ENCODE measurements at regions not wholly inside any gene's neighbourhood (a gene's known extent, or its start where the extent isn't known, plus 50 kb on each side); places are given as distances from the start of the nearest gene placed in this dataset.

DNA sequence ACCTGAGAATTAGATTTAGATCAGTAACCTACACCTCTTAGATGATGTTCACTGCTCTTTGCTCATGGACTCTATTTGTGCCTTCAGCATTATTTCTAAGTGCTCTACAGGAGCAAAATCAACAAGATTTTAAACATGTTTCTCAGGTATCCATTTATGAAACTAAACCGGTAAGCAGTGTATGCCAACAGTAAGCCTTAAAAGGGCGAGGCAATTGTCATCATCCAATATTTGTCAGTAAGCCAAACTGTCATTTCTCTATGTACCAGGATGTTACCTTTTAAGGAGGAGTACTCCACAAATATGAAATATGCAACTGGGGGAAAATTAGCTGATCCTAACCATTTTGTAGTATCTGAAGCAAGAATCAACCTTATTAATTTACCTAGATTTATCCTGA, 69.6 kb upstream of the ZNF184 start:
- Mint-ChIP-seq H3K27ac (no peak overlapping the region), H3K36me3 (ENCODE audit: insufficient read depth) (no peaks in the 10 kb centered on the region), H3K27me3 (peaks cover 78% of the 10 kb centered on the region), H3K4me3 (ENCODE audit: low read depth) (no peak overlapping the region), H3K4me1 (ENCODE audit: low read depth) (peaks cover 5% of the 10 kb centered on the region), H3K9me3 (ENCODE audit: low read depth) (no peaks in the 10 kb centered on the region)
- TF ChIP-seq, protein P1, sequence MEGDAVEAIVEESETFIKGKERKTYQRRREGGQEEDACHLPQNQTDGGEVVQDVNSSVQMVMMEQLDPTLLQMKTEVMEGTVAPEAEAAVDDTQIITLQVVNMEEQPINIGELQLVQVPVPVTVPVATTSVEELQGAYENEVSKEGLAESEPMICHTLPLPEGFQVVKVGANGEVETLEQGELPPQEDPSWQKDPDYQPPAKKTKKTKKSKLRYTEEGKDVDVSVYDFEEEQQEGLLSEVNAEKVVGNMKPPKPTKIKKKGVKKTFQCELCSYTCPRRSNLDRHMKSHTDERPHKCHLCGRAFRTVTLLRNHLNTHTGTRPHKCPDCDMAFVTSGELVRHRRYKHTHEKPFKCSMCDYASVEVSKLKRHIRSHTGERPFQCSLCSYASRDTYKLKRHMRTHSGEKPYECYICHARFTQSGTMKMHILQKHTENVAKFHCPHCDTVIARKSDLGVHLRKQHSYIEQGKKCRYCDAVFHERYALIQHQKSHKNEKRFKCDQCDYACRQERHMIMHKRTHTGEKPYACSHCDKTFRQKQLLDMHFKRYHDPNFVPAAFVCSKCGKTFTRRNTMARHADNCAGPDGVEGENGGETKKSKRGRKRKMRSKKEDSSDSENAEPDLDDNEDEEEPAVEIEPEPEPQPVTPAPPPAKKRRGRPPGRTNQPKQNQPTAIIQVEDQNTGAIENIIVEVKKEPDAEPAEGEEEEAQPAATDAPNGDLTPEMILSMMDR (IDR thresholded peaks at IDR 0.05; ENCODE audit: unreplicated experiment), result no peak
- no peak for DNase-seq (ENCODE audit: low spot score, unreplicated experiment)

DNA sequence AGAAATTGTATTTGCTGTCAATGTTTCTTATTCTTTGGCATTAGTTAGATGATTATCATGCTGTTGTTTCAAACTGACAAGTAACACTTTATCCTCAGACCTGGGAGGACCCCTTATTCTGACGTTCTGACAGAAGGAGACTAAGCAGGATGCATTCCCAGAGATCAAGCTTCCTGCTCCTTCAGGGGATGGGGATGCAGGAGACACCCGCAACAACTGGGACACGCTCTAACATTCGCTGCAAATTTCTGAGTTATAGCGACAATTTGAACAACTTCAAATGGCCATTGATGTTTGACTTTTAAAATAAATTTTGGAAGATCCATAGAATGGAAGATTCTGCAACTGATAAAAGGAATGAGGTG, 69.0 kb upstream of the ZNF184 start:
- Mint-ChIP-seq H3K9me3 (ENCODE audit: low read depth) (no peaks in the 10 kb centered on the region), H3K27ac (no peak overlapping the region), H3K4me3 (ENCODE audit: low read depth) (no peak overlapping the region), H3K36me3 (ENCODE audit: insufficient read depth) (no peaks in the 10 kb centered on the region), H3K27me3 (peaks cover 76% of the 10 kb centered on the region), H3K4me1 (ENCODE audit: low read depth) (peaks cover 5% of the 10 kb centered on the region)
- TF ChIP-seq, protein P1 (IDR thresholded peaks at IDR 0.05; ENCODE audit: unreplicated experiment), result no peak
- no peak for DNase-seq (ENCODE audit: low spot score, unreplicated experiment)

DNA sequence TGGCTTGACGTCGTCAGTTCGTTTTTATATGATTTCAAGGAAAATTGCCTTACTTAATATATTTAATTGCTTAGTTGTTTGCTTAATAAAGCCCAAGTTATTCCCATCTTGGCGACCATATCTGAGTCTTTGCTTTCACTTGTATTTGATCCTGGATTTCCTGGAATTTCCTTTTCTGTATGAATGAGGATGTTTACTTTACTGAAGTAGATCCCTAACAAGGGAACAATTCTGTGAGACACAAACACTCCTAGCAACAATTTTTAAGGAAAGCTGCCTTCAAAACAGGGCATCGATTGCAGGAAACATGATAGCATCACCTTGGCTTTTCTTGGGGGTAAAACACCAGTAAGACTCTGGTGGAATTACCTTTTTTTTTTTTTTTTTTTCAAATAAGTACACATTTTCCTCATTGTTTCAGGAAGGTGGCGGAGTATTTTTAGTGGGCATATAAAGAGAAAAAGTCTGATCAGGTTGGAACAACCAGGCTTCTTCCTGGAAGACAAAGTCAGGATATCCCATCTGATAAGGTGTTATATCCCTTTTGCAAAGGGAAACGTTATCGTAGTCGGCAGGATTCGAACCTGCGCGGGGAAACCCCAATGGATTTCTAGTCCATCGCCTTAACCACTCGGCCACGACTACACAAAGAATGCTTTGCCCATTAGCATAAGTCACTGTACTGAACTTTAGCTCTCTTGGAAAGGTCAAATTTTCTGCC, 68.5 kb upstream of the ZNF184 start:
- no peak overlapping the region for H3K27ac Mint-ChIP-seq
- no peaks in the 10 kb centered on the region for H3K9me3 Mint-ChIP-seq (ENCODE audit: low read depth)
- H3K36me3 Mint-ChIP-seq (ENCODE audit: insufficient read depth), result no peaks in the 10 kb centered on the region
- TF ChIP-seq, protein P1 (IDR thresholded peaks at IDR 0.05; ENCODE audit: unreplicated experiment), result no peak
- peaks cover 71% of the 10 kb centered on the region for H3K27me3 Mint-ChIP-seq
- DNase-seq (ENCODE audit: low spot score, unreplicated experiment), result no peak
- H3K4me3 Mint-ChIP-seq (ENCODE audit: low read depth), result no peak overlapping the region
- H3K4me1 Mint-ChIP-seq (ENCODE audit: low read depth), result peaks cover 5% of the 10 kb centered on the region

GRCh38 chr6:27539551-27539950, 66.6 kb upstream of the ZNF184 start:
- Mint-ChIP-seq H3K27ac (no peak overlapping the region), H3K4me1 (ENCODE audit: low read depth) (no peaks in the 10 kb centered on the region), H3K4me3 (ENCODE audit: low read depth) (peak overlapping the region; percentile 59), H3K9me3 (ENCODE audit: low read depth) (no peaks in the 10 kb centered on the region), H3K27me3 (peaks cover 56% of the 10 kb centered on the region), H3K36me3 (ENCODE audit: insufficient read depth) (no peaks in the 10 kb centered on the region)
- no peak for DNase-seq (ENCODE audit: low spot score, unreplicated experiment)
- TF ChIP-seq, protein P1 (IDR thresholded peaks at IDR 0.05; ENCODE audit: unreplicated experiment), result no peak

DNA sequence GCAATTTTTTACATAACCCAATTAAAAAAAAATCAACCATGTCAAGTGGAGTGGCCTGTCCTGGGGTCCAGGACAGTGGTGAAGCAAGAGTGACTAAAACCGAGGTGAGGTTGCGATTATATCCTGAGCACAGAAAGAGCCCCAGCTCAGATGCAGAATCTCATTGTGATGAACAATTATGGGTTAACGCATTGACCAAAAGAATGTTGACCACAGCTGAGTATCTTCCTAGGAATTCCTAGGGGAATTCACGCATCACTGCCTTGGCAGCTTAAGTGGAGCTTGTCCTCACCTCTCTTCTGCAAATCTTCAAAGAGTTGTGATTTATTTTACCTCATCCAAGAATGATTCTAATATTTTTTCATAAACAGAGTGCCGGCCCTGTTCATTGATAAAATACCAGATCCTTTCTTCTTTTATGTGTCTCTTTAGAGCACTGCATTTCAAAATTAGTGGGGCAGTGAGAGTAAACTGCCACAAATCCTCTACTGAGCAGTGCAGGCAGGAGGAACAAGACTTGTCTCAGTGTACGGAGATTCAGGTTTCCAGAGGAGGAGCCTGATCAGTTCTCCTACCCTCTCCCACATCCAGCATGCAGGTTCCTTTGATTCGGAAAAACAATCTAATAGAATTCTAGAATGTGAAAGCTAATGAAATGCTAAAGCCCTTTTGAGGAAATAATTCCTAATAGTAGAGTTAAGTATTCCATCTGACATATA, 60.1 kb upstream of the ZNF184 start:
- H3K27me3 Mint-ChIP-seq, result peaks cover 28% of the 10 kb centered on the region
- no peak overlapping the region for H3K4me3 Mint-ChIP-seq (ENCODE audit: low read depth)
- no peaks in the 10 kb centered on the region for H3K4me1 Mint-ChIP-seq (ENCODE audit: low read depth)
- H3K36me3 Mint-ChIP-seq (ENCODE audit: insufficient read depth), result no peaks in the 10 kb centered on the region
- no peak overlapping the region for H3K27ac Mint-ChIP-seq
- peaks cover 5% of the 10 kb centered on the region for H3K9me3 Mint-ChIP-seq (ENCODE audit: low read depth)
- TF ChIP-seq, protein P1 (IDR thresholded peaks at IDR 0.05; ENCODE audit: unreplicated experiment), result no peak
- DNase-seq (ENCODE audit: low spot score, unreplicated experiment), result no peak

All from progenitor cell of endocrine pancreas (in vitro differentiated cells).